ENCODE measurements at regions not wholly inside any gene's neighbourhood (a gene's known extent, or its start where the extent isn't known, plus 50 kb on each side); places are given as distances from the start of the nearest gene placed in this dataset.

DNA sequence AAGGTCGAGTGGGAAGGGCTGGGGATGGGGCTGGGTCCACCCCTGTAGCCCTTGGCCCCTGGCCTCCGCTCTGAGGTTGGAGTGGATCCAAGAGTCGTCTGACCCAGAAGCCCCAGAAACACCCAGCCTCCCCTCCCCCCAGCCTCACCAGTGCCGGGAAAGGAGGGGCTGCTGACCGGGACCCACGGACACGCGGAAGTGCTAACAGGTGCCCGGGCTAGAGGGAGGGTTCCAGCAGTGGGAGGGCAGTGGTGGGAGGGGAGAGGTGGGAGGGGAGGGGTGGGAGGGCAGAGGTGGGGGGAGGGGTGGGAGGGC is 131.8 kb upstream of the NKX1-1 start:
- TF ChIP-seq, protein P1, sequence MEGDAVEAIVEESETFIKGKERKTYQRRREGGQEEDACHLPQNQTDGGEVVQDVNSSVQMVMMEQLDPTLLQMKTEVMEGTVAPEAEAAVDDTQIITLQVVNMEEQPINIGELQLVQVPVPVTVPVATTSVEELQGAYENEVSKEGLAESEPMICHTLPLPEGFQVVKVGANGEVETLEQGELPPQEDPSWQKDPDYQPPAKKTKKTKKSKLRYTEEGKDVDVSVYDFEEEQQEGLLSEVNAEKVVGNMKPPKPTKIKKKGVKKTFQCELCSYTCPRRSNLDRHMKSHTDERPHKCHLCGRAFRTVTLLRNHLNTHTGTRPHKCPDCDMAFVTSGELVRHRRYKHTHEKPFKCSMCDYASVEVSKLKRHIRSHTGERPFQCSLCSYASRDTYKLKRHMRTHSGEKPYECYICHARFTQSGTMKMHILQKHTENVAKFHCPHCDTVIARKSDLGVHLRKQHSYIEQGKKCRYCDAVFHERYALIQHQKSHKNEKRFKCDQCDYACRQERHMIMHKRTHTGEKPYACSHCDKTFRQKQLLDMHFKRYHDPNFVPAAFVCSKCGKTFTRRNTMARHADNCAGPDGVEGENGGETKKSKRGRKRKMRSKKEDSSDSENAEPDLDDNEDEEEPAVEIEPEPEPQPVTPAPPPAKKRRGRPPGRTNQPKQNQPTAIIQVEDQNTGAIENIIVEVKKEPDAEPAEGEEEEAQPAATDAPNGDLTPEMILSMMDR (IDR thresholded peaks at IDR 0.05) = no peak
- TF ChIP-seq RAD21 (conservative IDR thresholded peaks at IDR 0.05 in 1 of 2, IDR thresholded peaks at IDR 0.05 in 1 of 2) = no peak
- TF ChIP-seq EP300 (IDR thresholded peaks at IDR 0.05) = no peak
- TF ChIP-seq KDM1A (IDR thresholded peaks at IDR 0.05; ENCODE audit: low read depth) = no peak
- no peak for TF ChIP-seq POLR2A (IDR thresholded peaks at IDR 0.05; ENCODE audit: low read length)
- TF ChIP-seq, protein P2, sequence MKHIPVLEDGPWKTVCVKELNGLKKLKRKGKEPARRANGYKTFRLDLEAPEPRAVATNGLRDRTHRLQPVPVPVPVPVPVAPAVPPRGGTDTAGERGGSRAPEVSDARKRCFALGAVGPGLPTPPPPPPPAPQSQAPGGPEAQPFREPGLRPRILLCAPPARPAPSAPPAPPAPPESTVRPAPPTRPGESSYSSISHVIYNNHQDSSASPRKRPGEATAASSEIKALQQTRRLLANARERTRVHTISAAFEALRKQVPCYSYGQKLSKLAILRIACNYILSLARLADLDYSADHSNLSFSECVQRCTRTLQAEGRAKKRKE (CRISPR knock-in tag; IDR thresholded peaks at IDR 0.05; ENCODE audit: low read depth) = no peak
- TF ChIP-seq PHF8 (IDR thresholded peaks at IDR 0.05; ENCODE audit: borderline replicate concordance, low read depth) = no peak
- no peak for TF ChIP-seq ESRRA (IDR thresholded peaks at IDR 0.05; ENCODE audit: borderline replicate concordance, low read length)
- TF ChIP-seq SMC3 (IDR thresholded peaks at IDR 0.05) = no peak
- TF ChIP-seq RNF2 (IDR thresholded peaks at IDR 0.05; ENCODE audit: borderline replicate concordance, low read depth) = no peak
- no peak for TF ChIP-seq ZFP36 (IDR thresholded peaks at IDR 0.05; ENCODE audit: borderline replicate concordance, partially characterized antibody)
- no peak for TF ChIP-seq KDM5A (IDR thresholded peaks at IDR 0.05)
- TF ChIP-seq JUN (IDR thresholded peaks at IDR 0.05) = no peak

Measured in A549 (cell line).